Hypothalamus (tissue), 51 donors: ENCODE measurements at regions not wholly inside any gene's neighbourhood (a gene's known extent, or its start where the extent isn't known, plus 50 kb on each side); places are given as distances from the start of the nearest gene placed in this dataset.
"Not testable (repeated sequence)": the region's sequence is repeated elsewhere in the genome, so short reads cannot be mapped to it uniquely, and the experiment has no call there.

Source experiments
- DNase-seq, 51 donors: peaks; one replicate each; lab custom pipeline; 2025; lab: John Stamatoyannopoulos, UW

DNA sequence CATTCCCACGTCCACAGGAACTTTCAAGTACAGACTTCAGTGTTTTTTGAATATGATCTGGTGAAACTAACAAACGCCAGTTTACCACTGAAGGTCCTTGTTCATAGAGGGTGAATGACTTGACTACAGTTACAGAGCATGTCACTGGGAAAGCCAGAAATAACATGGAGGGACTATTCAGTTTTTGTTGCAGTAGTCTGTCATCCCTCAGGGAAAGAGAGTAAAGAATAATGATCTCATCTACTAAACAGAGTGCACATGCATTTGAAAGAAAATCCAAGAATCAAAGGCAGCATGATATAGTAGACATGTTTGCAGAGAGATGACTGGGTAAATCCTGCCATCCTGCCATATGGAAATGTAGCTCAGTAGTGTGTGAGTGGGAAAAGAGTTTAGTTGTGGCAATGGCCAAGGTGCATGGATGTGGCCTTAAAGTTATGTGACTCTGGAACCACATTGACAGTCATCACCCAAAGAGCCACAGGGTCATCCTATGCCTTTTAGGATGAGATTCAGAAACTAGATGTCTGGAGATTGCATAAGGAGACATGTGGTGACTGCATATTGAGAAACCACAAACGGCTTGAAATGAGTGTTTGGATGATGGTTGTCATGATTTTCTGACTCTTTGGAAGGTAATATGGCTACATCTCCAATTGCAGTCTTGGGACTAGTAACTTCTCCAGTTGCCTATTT, 125.3 kb upstream of the ZEB2 start:
- no peak for DNase-seq

- DNase-seq: no peak
Observed at GRCh38 chr2:144644549-144644948, 124.6 kb upstream of the ZEB2 start.

DNA sequence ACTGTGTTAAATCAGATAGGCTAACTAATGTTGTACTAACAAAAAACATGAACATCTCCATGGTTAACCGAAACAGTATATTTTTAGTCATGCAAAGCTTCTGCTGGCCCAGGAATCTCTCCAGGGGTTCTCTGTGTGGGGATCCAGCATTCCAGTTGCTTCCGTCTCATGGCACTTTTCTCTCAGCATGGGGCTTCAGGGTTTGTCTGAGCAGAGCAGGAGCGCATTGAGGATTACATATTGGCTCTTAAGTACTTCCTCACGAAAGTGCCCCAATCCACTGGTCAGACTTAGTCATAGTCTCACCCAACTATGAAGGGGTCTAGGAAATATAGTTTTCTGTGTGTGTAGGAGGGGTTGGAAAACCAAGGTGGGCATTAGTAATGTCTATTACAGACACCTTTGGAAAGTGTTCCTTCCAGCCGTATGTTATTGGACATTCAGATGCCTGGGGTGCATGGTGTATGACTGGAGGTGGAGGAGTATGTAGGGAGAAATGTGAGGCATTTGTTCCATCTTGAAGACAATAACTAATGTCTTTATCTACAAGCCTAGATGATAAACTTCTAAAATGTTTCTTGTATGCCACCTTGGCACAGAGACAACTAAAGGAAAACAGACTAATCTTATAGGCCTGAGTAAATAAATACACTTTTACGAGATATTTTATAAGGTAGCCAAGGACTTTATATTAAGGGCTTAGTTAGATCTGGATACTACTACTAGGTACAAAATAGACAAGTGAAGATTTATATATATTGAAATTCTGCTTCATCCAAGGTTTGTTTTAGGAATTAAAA, 123.8 kb upstream of the ZEB2 start:
- no peak for DNase-seq

GRCh38 chr2:144642856-144643255, 122.9 kb upstream of the ZEB2 start:
- no peak for DNase-seq

DNA sequence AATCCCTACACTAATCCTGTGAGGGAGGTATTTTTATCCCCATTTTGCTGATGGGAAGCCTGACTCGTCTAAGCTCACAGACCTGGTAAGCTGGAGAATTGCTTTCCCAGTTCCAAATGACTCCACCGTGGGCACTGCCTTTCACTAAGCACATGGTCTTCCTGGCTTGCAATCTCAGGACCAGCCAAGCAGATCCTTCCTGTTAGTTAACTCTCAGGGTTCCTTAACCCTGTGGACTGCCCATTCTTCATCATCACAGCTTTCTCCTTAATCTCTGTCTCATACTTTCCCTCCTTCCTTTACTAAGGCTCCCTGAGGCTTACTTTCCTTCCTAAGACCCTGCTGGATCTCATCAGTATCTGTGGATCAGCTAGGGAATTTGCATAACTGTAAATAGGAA, 122.2 kb upstream of the ZEB2 start:
- no peak for DNase-seq

GRCh38 chr2:144638250-144638649, 118.3 kb upstream of the ZEB2 start:
- not testable (repeated sequence) for DNase-seq

DNA sequence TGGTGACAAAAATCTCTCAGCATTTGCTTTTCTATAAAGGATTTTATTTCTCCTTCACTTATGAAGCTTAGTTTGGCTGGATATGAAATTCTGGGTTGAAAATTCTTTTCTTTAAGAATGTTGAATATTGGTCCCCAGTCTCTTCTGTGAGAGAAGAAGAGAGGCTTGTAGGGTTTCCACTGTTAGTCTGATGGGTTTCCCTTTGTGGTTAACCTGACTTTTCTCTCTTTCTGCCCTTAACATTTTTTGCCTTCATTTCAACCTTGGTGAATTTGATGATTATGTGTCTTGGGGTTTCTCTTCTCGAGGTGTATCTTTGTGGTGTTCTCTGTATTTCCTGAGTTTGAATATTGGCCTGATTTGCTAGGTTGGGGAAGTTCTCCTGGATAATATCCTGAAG, 116.9 kb upstream of the ZEB2 start:
- not testable (repeated sequence) for DNase-seq

- no peak for DNase-seq
Observed at GRCh38 chr2:144632809-144633208, 112.9 kb upstream of the ZEB2 start.

GRCh38 chr2:144631636-144632035, 111.7 kb upstream of the ZEB2 start:
- DNase-seq: no peak

DNA sequence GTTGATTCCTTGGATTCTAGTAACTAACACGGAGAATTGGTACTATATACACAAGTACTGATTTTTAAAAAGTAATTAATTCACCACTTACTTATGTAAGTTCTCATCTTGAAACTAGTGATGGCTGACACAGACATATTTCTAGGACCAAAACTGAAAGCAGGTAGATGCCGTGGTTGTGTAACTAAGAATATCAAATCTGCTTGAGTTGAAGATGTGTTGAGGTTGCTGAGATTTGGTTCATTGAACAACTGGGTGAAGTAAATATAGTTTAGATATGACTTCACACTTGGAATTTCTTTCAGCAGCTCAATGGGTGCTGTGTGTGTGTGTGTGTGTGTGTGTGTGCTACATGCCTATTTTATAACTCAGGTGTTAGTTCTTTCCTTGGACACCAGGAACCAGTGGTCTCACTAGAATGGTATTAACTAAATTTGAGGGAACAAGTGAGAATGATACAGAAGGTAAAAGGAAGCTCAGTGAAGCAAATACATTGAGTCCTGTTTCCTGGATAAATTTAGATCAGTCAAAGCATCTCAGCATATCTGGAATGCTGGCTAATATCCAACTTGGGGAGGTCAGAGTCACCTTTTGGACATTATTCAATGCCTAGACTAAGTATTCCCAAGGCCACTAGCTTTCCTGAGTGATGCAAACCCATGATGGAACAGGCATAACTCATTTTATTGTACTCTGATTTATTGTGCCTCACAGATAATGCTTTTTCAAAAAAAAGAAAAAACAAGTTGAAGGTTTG, 110.7 kb upstream of the ZEB2 start:
- no peak for DNase-seq

- DNase-seq: no peak
Observed at GRCh38 chr2:144629935-144630334, 110.0 kb upstream of the ZEB2 start.

GRCh38 chr2:144628566-144628965, 108.6 kb upstream of the ZEB2 start:
- no peak for DNase-seq

DNA sequence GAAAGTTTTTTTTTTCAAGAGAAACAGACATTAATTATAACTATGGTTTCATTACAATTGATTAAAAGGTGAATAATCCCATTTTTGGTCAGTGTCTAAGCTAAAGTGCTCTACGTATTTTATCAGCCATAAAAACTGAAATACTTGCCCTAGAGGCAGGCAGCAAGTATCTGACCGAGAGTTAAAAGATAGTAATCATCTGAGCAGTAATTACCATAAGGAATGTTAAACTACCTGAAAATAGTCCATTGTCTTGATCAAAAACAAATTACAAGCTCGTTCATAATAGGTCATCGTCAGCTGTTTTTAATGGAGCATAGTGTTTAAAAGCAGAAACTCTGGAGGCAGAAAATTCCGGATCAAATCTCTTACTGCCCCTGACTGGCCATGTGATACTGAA, 105.7 kb upstream of the ZEB2 start:
- DNase-seq: no peak

GRCh38 chr2:144625226-144625625, 105.3 kb upstream of the ZEB2 start:
- no peak for DNase-seq

- DNase-seq: no peak
Observed at GRCh38 chr2:144624451-144624850, 104.5 kb upstream of the ZEB2 start.

DNA sequence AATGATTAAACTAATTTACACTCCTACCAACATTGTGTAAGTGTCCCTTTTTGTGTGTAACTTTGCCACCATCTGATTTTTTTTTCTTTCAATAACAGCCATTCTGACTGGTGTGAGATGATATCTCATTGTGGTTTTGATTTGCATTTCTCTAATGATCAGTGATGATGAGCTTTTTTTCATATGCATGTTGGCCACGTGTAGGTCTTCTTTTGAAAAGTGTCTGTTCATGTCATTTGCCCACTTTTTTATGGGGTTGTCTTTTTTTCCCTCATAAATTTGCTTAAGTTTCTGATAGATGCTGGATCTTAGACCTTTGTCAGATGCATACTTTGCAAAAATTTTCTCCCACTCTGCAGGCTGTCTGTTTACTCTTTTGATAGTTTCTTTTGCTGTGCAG, 102.5 kb upstream of the ZEB2 start:
- DNase-seq: not testable (repeated sequence)

GRCh38 chr2:144621266-144621665, 101.3 kb upstream of the ZEB2 start:
- no peak for DNase-seq

- DNase-seq: no peak
Observed at GRCh38 chr2:144619760-144620159, 99.8 kb upstream of the ZEB2 start.

- not testable (repeated sequence) for DNase-seq
Observed at GRCh38 chr2:144617171-144617570, 97.3 kb upstream of the ZEB2 start.

DNA sequence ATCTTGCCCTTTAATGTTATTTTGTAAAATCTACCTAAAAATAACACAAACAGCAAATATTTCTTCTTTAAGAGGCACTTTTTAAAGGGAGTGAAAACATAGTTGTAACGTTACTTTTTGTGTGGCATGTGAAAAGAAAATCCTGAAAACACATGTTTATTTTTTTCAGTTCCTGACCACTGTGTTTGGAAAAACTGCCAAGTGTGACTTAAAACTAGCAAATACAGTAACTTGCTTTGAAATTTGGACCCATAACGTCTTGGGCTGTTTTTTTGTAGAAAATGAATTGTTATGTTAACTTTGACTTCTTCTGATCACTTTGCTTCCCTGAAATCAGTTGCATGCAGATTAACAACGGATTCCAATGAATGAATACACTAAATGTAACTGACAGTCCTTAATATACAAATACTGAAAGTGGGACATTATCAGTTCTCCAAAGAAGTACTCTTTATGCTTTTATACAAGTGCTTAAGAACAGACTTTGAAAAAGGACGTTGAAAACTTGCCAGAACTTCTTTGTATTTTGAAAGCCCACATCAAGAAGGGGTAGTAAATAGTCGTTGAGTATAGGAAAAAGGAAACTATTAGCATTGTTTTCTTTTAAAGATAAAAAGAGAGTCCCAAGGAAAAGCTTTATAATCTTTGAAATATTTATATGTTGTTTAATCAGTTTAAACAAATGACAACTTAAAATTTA, 96.1 kb upstream of the ZEB2 start:
- DNase-seq: no peak
